GM23338 (cell line): ENCODE measurements at regions not wholly inside any gene's neighbourhood (a gene's known extent, or its start where the extent isn't known, plus 50 kb on each side); places are given as distances from the start of the nearest gene placed in this dataset.

Source experiments
- ATAC-seq: fragments of 200-7000 bp; cut with Tn5 transposase; 3 replicates; pipeline ENCODE4 v1.9.1; 2020
- DNase-seq: peaks from one replicate; pipeline ENCODE4 v3.0.0-alpha.2; 2015; ENCODE audit warnings: low spot score
- H2AFZ ChIP-seq: fragments of 200-600 bp; sonication (generic); 2 replicates; pipeline ENCODE4 v1.8.0; 2016; ENCODE audit warnings: antibody characterized with exemption, mild to moderate bottlenecking, moderate library complexity
- H3F3A ChIP-seq: fragments of 200-600 bp; sonication (generic); replicated peaks from 2 replicates; pipeline ENCODE4 v1.8.0; 2017; ENCODE audit warnings: antibody characterized with exemption, mixed run types, low read depth
- H3K27ac ChIP-seq: fragments of 200-600 bp; sonication (generic); 2 replicates; pipeline ENCODE4 v1.6.1; 2016; ENCODE audit warnings: low read depth
- H3K27me3 ChIP-seq: fragments of 200-600 bp; sonication (generic); 2 replicates; pipeline ENCODE4 v1.8.0; 2016; ENCODE audit warnings: mild to moderate bottlenecking, mixed run types, moderate library complexity; ENCODE audit not compliant: insufficient read depth
- H3K36me3 ChIP-seq: fragments of 200-600 bp; sonication (generic); 2 replicates; pipeline ENCODE4 v1.8.0; 2016; ENCODE audit warnings: mild to moderate bottlenecking; ENCODE audit not compliant: insufficient read depth
- H3K4me1 ChIP-seq: fragments of 200-600 bp; sonication (generic); 2 replicates; pipeline ENCODE4 v1.8.0; 2016; ENCODE audit warnings: mild to moderate bottlenecking, moderate library complexity; ENCODE audit not compliant: insufficient read depth
- H3K4me2 ChIP-seq: fragments of 200-600 bp; sonication (generic); 2 replicates; pipeline ENCODE4 v1.7.1; 2017; ENCODE audit warnings: mixed run types
- H3K4me3 ChIP-seq: fragments of 200-600 bp; sonication (generic); 2 replicates; pipeline ENCODE4 v1.6.1; 2016; ENCODE audit warnings: mixed run types
- H3K79me2 ChIP-seq: fragments of 200-600 bp; sonication (generic); replicated peaks from 2 replicates; pipeline ENCODE4 v1.8.0; 2017; ENCODE audit warnings: mild to moderate bottlenecking; ENCODE audit not compliant: insufficient read depth
- H3K9me2 ChIP-seq: fragments of 200-600 bp; sonication (generic); 2 replicates; pipeline ENCODE4 v1.8.0; 2017; ENCODE audit not compliant: insufficient read depth
- H4K20me1 ChIP-seq: fragments of 200-600 bp; sonication (generic); replicated peaks from 2 replicates; pipeline ENCODE4 v1.8.0; 2017; ENCODE audit warnings: mild to moderate bottlenecking; ENCODE audit not compliant: insufficient read depth
- H3K27ac Mint-ChIP-seq: 2 replicates; pipeline ENCODE4 v1.8.0; 2020; ENCODE audit warnings: inconsistent platforms, mild to moderate bottlenecking, moderate library complexity, mixed read lengths
- H3K27me3 Mint-ChIP-seq: 3 replicates; pipeline ENCODE4 v1.8.0; 2022; ENCODE audit warnings: low read depth, mild to moderate bottlenecking, moderate library complexity, mixed read lengths, inconsistent platforms; ENCODE audit not compliant: insufficient read depth, poor library complexity
- H3K36me3 Mint-ChIP-seq: 3 replicates; pipeline ENCODE4 v1.8.0; 2021; ENCODE audit warnings: low read depth, mild to moderate bottlenecking, inconsistent platforms, moderate library complexity, mixed read lengths
- H3K4me1 Mint-ChIP-seq: 3 replicates; pipeline ENCODE4 v1.8.0; 2020; ENCODE audit warnings: mild to moderate bottlenecking, inconsistent platforms, mixed read lengths
- H3K4me3 Mint-ChIP-seq: 3 replicates; pipeline ENCODE4 v1.8.0; 2021; ENCODE audit warnings: moderate library complexity, mild to moderate bottlenecking, inconsistent platforms, mixed read lengths
- H3K9me3 Mint-ChIP-seq: 3 replicates; pipeline ENCODE4 v1.8.0; 2020; ENCODE audit warnings: moderate library complexity, mild to moderate bottlenecking, inconsistent platforms, mixed read lengths
- CTCF ChIP-seq, 2 experiments: fragments of 200-600 bp in 1 of 2; sonication (generic) in 1 of 2; conservative IDR thresholded peaks; 2 replicates each; pipeline versions ENCODE4 v1.5.1 to v1.6.1; 2016 to 2017; ENCODE audit warnings: antibody characterized with exemption in 2 of 2, low read depth in 2 of 2, mild to moderate bottlenecking in 2 of 2, moderate library complexity in 1 of 2
- ETS1 ChIP-seq: IDR thresholded peaks from 2 replicates; pipeline ENCODE4 v1.6.1; 2016; ENCODE audit warnings: antibody characterized with exemption
- NANOG ChIP-seq: IDR thresholded peaks from 2 replicates; pipeline ENCODE4 v1.6.1; 2016; ENCODE audit warnings: antibody characterized with exemption, borderline replicate concordance
- POLR2AphosphoS5 ChIP-seq: IDR thresholded peaks from 2 replicates; pipeline ENCODE4 v1.6.1; 2016; ENCODE audit warnings: antibody characterized with exemption, low read depth
- ZNF462 ChIP-seq: fragments of 250-450 bp; sonication (Bioruptor Pico); IDR thresholded peaks from 2 replicates; pipeline ENCODE4 v1.5.0; 2020; ENCODE audit warnings: mild to moderate bottlenecking, moderate library complexity

GRCh38 chr1:60930130-60930529, 152.2 kb upstream of the NFIA start (continued):
- TF ChIP-seq ZNF462 (CRISPR knock-in tag) (no peak), NANOG (no peak), ETS1 (no peak), POLR2AphosphoS5 (no peak)

- no peaks in the 10 kb centered on the region for H3K27me3 ChIP-seq
- no peaks in the 10 kb centered on the region; the same call in 1 of the 2 replicates for H3K4me1 ChIP-seq
- H3K27ac Mint-ChIP-seq: no peak overlapping the region
- no peak overlapping the region for H3K4me3 ChIP-seq
- H3K4me3 Mint-ChIP-seq: no peak overlapping the region
- H3K27ac ChIP-seq: no peak overlapping the region
- peak; percentile 55 for ATAC-seq
- no peaks in the 10 kb centered on the region for H3F3A ChIP-seq
- H3K79me2 ChIP-seq: no peaks in the 10 kb centered on the region
- no peak for DNase-seq
- TF ChIP-seq NANOG: no peak
- TF ChIP-seq CTCF (conservative IDR thresholded peaks at IDR 0.05; ENCODE audit: low read depth in 2 of 2): peak in 1 of 2 experiments; percentile 34; a peak in 1 of 4 replicates
- H3K36me3 ChIP-seq: no peaks in the 10 kb centered on the region
- H4K20me1 ChIP-seq: no peaks in the 10 kb centered on the region
- H3K9me3 Mint-ChIP-seq: no peaks in the 10 kb centered on the region
- no peak overlapping the region for H2AFZ ChIP-seq
- no peaks in the 10 kb centered on the region for H3K9me2 ChIP-seq
- no peaks in the 10 kb centered on the region for H3K27me3 Mint-ChIP-seq
- H3K4me1 Mint-ChIP-seq: peaks cover 17% of the 10 kb centered on the region
- H3K4me2 ChIP-seq: no peak overlapping the region
- no peaks in the 10 kb centered on the region for H3K36me3 Mint-ChIP-seq
These were observed 157.2 kb upstream of the NFIA start for GRCh38 chr1:60924964-60925798.
